ENCODE measurements at regions not wholly inside any gene's neighbourhood (a gene's known extent, or its start where the extent isn't known, plus 50 kb on each side); places are given as distances from the start of the nearest gene placed in this dataset.

DNA sequence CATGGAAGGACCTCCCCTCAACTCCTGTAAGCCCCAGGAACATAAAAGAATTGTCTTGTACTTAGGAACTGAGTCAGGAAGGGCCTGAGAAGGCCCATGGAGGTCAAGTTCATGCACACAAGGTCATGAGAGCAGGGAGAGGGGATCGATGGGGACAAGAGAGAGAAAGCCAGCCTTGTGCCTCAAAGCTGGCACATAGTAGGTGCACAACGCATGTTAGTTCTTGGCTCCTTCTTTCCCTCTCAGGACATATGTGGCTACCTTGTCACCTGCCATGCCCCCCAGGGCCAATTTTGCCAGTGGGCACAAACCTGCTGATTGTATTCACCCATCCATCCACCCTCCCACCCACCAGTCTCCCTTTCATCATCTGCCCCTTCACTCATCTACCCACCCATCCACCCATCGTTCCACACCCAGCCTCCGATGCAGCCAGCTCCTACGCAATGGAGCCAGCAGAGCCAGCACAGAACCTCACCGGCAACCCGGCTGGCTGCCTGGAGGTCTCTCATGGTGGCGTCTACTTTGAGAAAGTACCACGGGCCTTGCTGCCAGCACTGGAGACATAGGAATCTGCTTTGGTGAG, 52.4 kb upstream of the INSYN1 start (continued):
- TF ChIP-seq TAF1 (IDR thresholded peaks at IDR 0.05; ENCODE audit: borderline replicate concordance, low read depth, low read length) = no peak
- no peak for TF ChIP-seq CHD2 (IDR thresholded peaks at IDR 0.05; ENCODE audit: low read length, partially characterized antibody)
- TF ChIP-seq, protein P1, sequence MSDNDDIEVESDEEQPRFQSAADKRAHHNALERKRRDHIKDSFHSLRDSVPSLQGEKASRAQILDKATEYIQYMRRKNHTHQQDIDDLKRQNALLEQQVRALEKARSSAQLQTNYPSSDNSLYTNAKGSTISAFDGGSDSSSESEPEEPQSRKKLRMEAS (IDR thresholded peaks at IDR 0.05; ENCODE audit: low read depth) = no peak
- TF ChIP-seq, protein P2, sequence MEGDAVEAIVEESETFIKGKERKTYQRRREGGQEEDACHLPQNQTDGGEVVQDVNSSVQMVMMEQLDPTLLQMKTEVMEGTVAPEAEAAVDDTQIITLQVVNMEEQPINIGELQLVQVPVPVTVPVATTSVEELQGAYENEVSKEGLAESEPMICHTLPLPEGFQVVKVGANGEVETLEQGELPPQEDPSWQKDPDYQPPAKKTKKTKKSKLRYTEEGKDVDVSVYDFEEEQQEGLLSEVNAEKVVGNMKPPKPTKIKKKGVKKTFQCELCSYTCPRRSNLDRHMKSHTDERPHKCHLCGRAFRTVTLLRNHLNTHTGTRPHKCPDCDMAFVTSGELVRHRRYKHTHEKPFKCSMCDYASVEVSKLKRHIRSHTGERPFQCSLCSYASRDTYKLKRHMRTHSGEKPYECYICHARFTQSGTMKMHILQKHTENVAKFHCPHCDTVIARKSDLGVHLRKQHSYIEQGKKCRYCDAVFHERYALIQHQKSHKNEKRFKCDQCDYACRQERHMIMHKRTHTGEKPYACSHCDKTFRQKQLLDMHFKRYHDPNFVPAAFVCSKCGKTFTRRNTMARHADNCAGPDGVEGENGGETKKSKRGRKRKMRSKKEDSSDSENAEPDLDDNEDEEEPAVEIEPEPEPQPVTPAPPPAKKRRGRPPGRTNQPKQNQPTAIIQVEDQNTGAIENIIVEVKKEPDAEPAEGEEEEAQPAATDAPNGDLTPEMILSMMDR (IDR thresholded peaks at IDR 0.05) = no peak
- TF ChIP-seq RAD21 (IDR thresholded peaks at IDR 0.05; ENCODE audit: low read length) = no peak

DNA sequence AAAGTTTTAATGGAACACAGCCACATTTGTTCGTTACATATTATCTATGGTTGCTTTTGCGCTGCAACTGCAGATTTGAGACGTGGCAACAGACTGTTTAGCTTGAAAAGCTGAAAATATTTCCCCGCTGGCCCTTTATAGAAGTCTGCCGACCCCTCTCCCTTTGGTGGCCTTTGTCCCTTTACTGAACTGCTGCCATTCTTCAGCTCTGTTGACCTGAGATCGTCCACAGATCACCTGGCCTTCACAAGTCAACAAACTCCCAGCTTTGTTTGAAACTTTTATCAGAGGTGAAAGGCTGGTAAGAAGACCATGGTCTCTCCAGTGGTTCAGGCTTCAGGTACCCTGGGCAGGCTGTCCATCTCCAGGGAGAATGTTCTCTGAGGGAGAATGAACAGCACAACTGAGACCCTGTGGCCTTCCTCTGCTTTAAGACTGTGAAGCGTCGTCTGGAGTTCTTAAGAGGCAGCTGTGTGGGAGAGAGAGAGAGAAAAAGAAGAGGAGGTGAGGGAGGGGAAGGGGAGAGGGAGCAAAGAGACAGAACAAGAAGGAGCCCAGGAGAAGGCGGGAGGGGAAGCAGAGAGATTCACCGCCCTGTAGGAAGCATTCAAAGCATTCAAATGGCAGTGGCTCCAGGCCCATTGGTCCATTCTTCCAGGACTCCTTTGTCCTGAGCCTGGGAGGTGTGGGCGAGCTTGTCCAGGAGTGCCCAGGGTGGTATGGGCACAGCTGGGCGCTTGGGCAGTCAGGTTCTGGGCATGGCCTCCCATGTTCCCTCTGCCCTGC, 53.7 kb upstream of the INSYN1 start:
- WGBS (ENCODE audit: low lambda C conversion rate) = 78% methylated on average over 11 of the region's 12 CpGs
- POLR2A ChIA-PET = no interaction called here

More for the DNA sequence above, 53.7 kb upstream of the INSYN1 start:
- Histone ChIP-seq H3K9ac (no peak overlapping the region), H2AFZ (ENCODE audit: low read depth) (no peak overlapping the region), H3F3A (replicated peaks; ENCODE audit: insufficient read depth) (peaks cover under 1% of the 10 kb centered on the region), H3K9me2 (no peaks in the 10 kb centered on the region), H4K20me1 (ENCODE audit: insufficient read depth) (no peaks in the 10 kb centered on the region), H3K4me2 (no peak overlapping the region), H3K27me3 (ENCODE audit: insufficient read depth) (no peaks in the 10 kb centered on the region), H3K9me3 (no peaks in the 10 kb centered on the region), H3K27ac (ENCODE audit: low read depth in 2 of 2, low read length in 1 of 2) (no peak overlapping the region), H3K4me3 (ENCODE audit: low read depth in 2 of 2, low read length in 1 of 2) (no peak overlapping the region), H3K4me1 (ENCODE audit: control insufficient read depth in 1 of 2, insufficient read depth in 2 of 2, low read depth in 1 of 2, low read length in 1 of 2) (peaks cover under 1 to 29% of the 10 kb centered on the region in 2 experiments; a peak in 1 of 4 replicates), H3K79me2 (ENCODE audit: insufficient read depth) (no peaks in the 10 kb centered on the region), H3K36me3 (replicated peaks in 1 of 2; ENCODE audit: control insufficient read depth in 1 of 2, insufficient read depth in 2 of 2, low read length in 1 of 2) (no peaks in the 10 kb centered on the region)
- no peak for DNase-seq
- CTCF ChIA-PET = interaction anchor here (0.8 to 2.2 kb wide), 5 partner anchors 10 to 130 kb away, joined by 3 to 5 read pairs (median 4); no protein-coding TSS in a partner anchor
- TF ChIP-seq FOSL2 (IDR thresholded peaks at IDR 0.05; ENCODE audit: borderline replicate concordance, low read depth) = no peak
- TF ChIP-seq RXRA (IDR thresholded peaks at IDR 0.05; ENCODE audit: borderline replicate concordance, low read depth) = no peak
- TF ChIP-seq, protein P2 (IDR thresholded peaks at IDR 0.05) = no peak
- TF ChIP-seq GABPA (IDR thresholded peaks at IDR 0.05; ENCODE audit: low read depth) = no peak
- no peak for TF ChIP-seq RCOR1 (IDR thresholded peaks at IDR 0.05; ENCODE audit: low read length)
- no peak for TF ChIP-seq RFX5 (IDR thresholded peaks at IDR 0.05; ENCODE audit: low read length)
- no peak for TF ChIP-seq GATA2 (CRISPR knock-in tag; IDR thresholded peaks at IDR 0.05)
- TF ChIP-seq RAD21 (IDR thresholded peaks at IDR 0.05; ENCODE audit: low read length) = no peak
- TF ChIP-seq, protein P3, sequence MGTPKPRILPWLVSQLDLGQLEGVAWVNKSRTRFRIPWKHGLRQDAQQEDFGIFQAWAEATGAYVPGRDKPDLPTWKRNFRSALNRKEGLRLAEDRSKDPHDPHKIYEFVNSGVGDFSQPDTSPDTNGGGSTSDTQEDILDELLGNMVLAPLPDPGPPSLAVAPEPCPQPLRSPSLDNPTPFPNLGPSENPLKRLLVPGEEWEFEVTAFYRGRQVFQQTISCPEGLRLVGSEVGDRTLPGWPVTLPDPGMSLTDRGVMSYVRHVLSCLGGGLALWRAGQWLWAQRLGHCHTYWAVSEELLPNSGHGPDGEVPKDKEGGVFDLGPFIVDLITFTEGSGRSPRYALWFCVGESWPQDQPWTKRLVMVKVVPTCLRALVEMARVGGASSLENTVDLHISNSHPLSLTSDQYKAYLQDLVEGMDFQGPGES (IDR thresholded peaks at IDR 0.05; ENCODE audit: low read depth, low read length) = no peak
- TF ChIP-seq, protein P4, sequence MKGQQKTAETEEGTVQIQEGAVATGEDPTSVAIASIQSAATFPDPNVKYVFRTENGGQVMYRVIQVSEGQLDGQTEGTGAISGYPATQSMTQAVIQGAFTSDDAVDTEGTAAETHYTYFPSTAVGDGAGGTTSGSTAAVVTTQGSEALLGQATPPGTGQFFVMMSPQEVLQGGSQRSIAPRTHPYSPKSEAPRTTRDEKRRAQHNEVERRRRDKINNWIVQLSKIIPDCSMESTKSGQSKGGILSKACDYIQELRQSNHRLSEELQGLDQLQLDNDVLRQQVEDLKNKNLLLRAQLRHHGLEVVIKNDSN (IDR thresholded peaks at IDR 0.05; ENCODE audit: borderline replicate concordance, low read depth) = no peak
- no peak for TF ChIP-seq NFIC (IDR thresholded peaks at IDR 0.05; ENCODE audit: borderline replicate concordance)
- no peak for TF ChIP-seq NRF1 (IDR thresholded peaks at IDR 0.05; ENCODE audit: low read depth, low read length)
- TF ChIP-seq MXI1 (IDR thresholded peaks at IDR 0.05; ENCODE audit: low read depth, low read length) = no peak
- no peak for TF ChIP-seq ELF1 (IDR thresholded peaks at IDR 0.05)
- no peak for TF ChIP-seq SMC3 (IDR thresholded peaks at IDR 0.05; ENCODE audit: low read depth, low read length)
- no peak for TF ChIP-seq JUND (IDR thresholded peaks at IDR 0.05)
- no peak for TF ChIP-seq CHD2 (IDR thresholded peaks at IDR 0.05; ENCODE audit: low read length, partially characterized antibody)

All from SK-N-SH (cell line).